ENCODE measurements at regions not wholly inside any gene's neighbourhood (a gene's known extent, or its start where the extent isn't known, plus 50 kb on each side); places are given as distances from the start of the nearest gene placed in this dataset.

GRCh38 chr2:88252111-88252510 lies 82.0 kb downstream of the THNSL2 start:
- TF ChIP-seq CTCF (IDR thresholded peaks at IDR 0.05), result no peak
- TF ChIP-seq POLR2A (IDR thresholded peaks at IDR 0.05), result no peak

Measured in adrenal gland (tissue), 5 donors.